ENCODE measurements at regions not wholly inside any gene's neighbourhood (a gene's known extent, or its start where the extent isn't known, plus 50 kb on each side); places are given as distances from the start of the nearest gene placed in this dataset.
A peak's percentile ranks its signal among the peaks of the same experiment; 100 is the strongest.
"Not testable (repeated sequence)": the region's sequence is repeated elsewhere in the genome, so short reads cannot be mapped to it uniquely, and the experiment has no call there.

GRCh38 chr1:182205351-182206022, 144.0 kb upstream of the ZNF648 start:
- no peak for TF ChIP-seq CTCF (IDR thresholded peaks at IDR 0.05)
- intact Hi-C loops (cut with DNase I), result no loop called here
- Histone ChIP-seq H3K27me3 (ENCODE audit: low read depth) (no peaks in the 10 kb centered on the region), H3K4me1 (peaks cover 25% of the 10 kb centered on the region), H3K36me3 (no peaks in the 10 kb centered on the region), H3K9me3 (no peaks in the 10 kb centered on the region), H3K27ac (no peak overlapping the region), H3K4me3 (no peak overlapping the region)
- ATAC-seq (peak in 1 of 2 donors; percentile 48), DNase-seq (no peak)

GRCh38 chr1:182203191-182203875, 141.8 kb upstream of the ZNF648 start:
- Histone ChIP-seq H3K9me3 (no peaks in the 10 kb centered on the region), H3K27me3 (ENCODE audit: low read depth) (no peaks in the 10 kb centered on the region), H3K27ac (no peak overlapping the region), H3K4me3 (no peak overlapping the region), H3K36me3 (no peaks in the 10 kb centered on the region), H3K4me1 (peaks cover 33% of the 10 kb centered on the region)
- intact Hi-C loops (cut with DNase I), result no loop called here
- no peak for DNase-seq
- no peak for ATAC-seq
- no peak for TF ChIP-seq CTCF (IDR thresholded peaks at IDR 0.05)

GRCh38 chr1:182201490-182201889, 140.0 kb upstream of the ZNF648 start:
- intact Hi-C loops (cut with DNase I); H3K27ac ChIP-seq; H3K36me3 ChIP-seq; DNase-seq; ATAC-seq; H3K27me3 ChIP-seq (ENCODE audit: low read depth); H3K9me3 ChIP-seq; H3K4me3 ChIP-seq: not testable (repeated sequence)
- peaks cover 50% of the 10 kb centered on the region for H3K4me1 ChIP-seq

- peak; percentile 51 to 62 for ATAC-seq
- Histone ChIP-seq H3K4me3 (no peak overlapping the region), H3K27me3 (ENCODE audit: low read depth) (no peaks in the 10 kb centered on the region), H3K9me3 (no peaks in the 10 kb centered on the region), H3K36me3 (no peaks in the 10 kb centered on the region), H3K4me1 (peaks cover 37% of the 10 kb centered on the region), H3K27ac (no peak overlapping the region)
- DNase-seq, result no peak
- intact Hi-C loops (cut with DNase I), result no loop called here
- no peak for TF ChIP-seq CTCF (IDR thresholded peaks at IDR 0.05)
Measured at GRCh38 chr1:182200025-182200812, 138.7 kb upstream of the ZNF648 start.

- H3K4me3 ChIP-seq, result no peak overlapping the region
- H3K27me3 ChIP-seq (ENCODE audit: low read depth), result no peaks in the 10 kb centered on the region
- ATAC-seq (peak; percentile 40), DNase-seq (no peak)
- peak overlapping the region; percentile 51 for H3K27ac ChIP-seq
- intact Hi-C loops (cut with DNase I), result no loop called here
- TF ChIP-seq CTCF (IDR thresholded peaks at IDR 0.05), result peak; percentile 32
- H3K36me3 ChIP-seq, result no peaks in the 10 kb centered on the region
- H3K4me1 ChIP-seq, result peaks cover 32% of the 10 kb centered on the region
- H3K9me3 ChIP-seq, result no peaks in the 10 kb centered on the region
Measured at GRCh38 chr1:182198006-182198605, 136.6 kb upstream of the ZNF648 start.
